MM.1S (cell line): ENCODE measurements at regions not wholly inside any gene's neighbourhood (a gene's known extent, or its start where the extent isn't known, plus 50 kb on each side); places are given as distances from the start of the nearest gene placed in this dataset.

ENCODE experiments used
- DNase-seq: peaks from one replicate; pipeline ENCODE4 v3.0.0-alpha.2; 2015
- H2AFZ ChIP-seq: fragments of 300-600 bp; sonication (generic); 2 replicates; pipeline ENCODE4 v1.6.0; 2016; ENCODE audit warnings: antibody characterized with exemption, low read length
- H3F3A ChIP-seq: fragments of 300-600 bp; sonication (generic); 2 replicates; pipeline ENCODE4 v1.6.1; 2016; ENCODE audit warnings: mild to moderate bottlenecking, antibody characterized with exemption, low read length, moderate library complexity, mixed read lengths; ENCODE audit not compliant: insufficient read depth
- H3K27ac ChIP-seq: fragments of 300-600 bp; sonication (generic); 2 replicates; pipeline ENCODE4 v1.5.1; 2016; ENCODE audit warnings: mild to moderate bottlenecking, low read length
- H3K27me3 ChIP-seq: fragments of 300-600 bp; sonication (generic); replicated peaks from 2 replicates; pipeline ENCODE4 v1.6.0; 2016; ENCODE audit warnings: low read length; ENCODE audit not compliant: insufficient read depth
- H3K36me3 ChIP-seq: fragments of 300-600 bp; sonication (generic); replicated peaks from 2 replicates; pipeline ENCODE4 v1.6.1; 2016; ENCODE audit warnings: mild to moderate bottlenecking, low read length, mixed read lengths; ENCODE audit not compliant: insufficient read depth
- H3K4me1 ChIP-seq: fragments of 300-600 bp; sonication (generic); 2 replicates; pipeline ENCODE4 v1.6.1; 2016; ENCODE audit warnings: low read length, mixed read lengths
- H3K4me2 ChIP-seq: fragments of 300-600 bp; sonication (generic); 2 replicates; pipeline ENCODE4 v1.6.0; 2016; ENCODE audit warnings: low read depth, low read length
- H3K4me3 ChIP-seq: fragments of 300-600 bp; sonication (generic); 2 replicates; pipeline ENCODE4 v1.5.1; 2016; ENCODE audit warnings: low read length, mixed read lengths
- H3K79me2 ChIP-seq: fragments of 300-600 bp; sonication (generic); 2 replicates; pipeline ENCODE4 v1.6.1; 2016; ENCODE audit warnings: mixed run types, low read length, mixed read lengths
- H3K9ac ChIP-seq: fragments of 300-600 bp; sonication (generic); 2 replicates; pipeline ENCODE4 v1.6.1; 2016; ENCODE audit warnings: low read length, mixed read lengths
- H3K9me2 ChIP-seq: fragments of 300-600 bp; sonication (generic); replicated peaks from 2 replicates; pipeline ENCODE4 v1.6.1; 2016; ENCODE audit warnings: mild to moderate bottlenecking, low read length, mixed read lengths; ENCODE audit not compliant: insufficient read depth
- H3K9me3 ChIP-seq: fragments of 300-600 bp; sonication (generic); replicated peaks from 2 replicates; pipeline ENCODE4 v1.6.1; 2016; ENCODE audit warnings: mild to moderate bottlenecking, low read length, mixed read lengths; ENCODE audit not compliant: insufficient read depth
- H4K20me1 ChIP-seq: fragments of 300-600 bp; sonication (generic); 2 replicates; pipeline ENCODE4 v1.6.1; 2016; ENCODE audit warnings: mild to moderate bottlenecking, low read length, moderate library complexity, mixed read lengths; ENCODE audit not compliant: insufficient read depth
- EZH2 ChIP-seq: fragments of 300-600 bp; sonication (generic); optimal IDR thresholded peaks from 2 replicates; pipeline ENCODE3; 2017; ENCODE audit warnings: low read depth, mild to moderate bottlenecking, antibody characterized with exemption, low read length, mixed read lengths
- EZH2phosphoT487 ChIP-seq: fragments of 300-600 bp; sonication (generic); IDR thresholded peaks from 2 replicates; pipeline ENCODE4 v1.6.1; 2018; ENCODE audit warnings: antibody characterized with exemption, low read length
- TF ChIP-seq, protein P1 (sequence below): fragments of 300-600 bp; sonication (generic); IDR thresholded peaks from 2 replicates; pipeline ENCODE4 v1.5.1; 2016; ENCODE audit warnings: antibody characterized with exemption, low read length, mixed read lengths

- TF ChIP-seq, protein P1, sequence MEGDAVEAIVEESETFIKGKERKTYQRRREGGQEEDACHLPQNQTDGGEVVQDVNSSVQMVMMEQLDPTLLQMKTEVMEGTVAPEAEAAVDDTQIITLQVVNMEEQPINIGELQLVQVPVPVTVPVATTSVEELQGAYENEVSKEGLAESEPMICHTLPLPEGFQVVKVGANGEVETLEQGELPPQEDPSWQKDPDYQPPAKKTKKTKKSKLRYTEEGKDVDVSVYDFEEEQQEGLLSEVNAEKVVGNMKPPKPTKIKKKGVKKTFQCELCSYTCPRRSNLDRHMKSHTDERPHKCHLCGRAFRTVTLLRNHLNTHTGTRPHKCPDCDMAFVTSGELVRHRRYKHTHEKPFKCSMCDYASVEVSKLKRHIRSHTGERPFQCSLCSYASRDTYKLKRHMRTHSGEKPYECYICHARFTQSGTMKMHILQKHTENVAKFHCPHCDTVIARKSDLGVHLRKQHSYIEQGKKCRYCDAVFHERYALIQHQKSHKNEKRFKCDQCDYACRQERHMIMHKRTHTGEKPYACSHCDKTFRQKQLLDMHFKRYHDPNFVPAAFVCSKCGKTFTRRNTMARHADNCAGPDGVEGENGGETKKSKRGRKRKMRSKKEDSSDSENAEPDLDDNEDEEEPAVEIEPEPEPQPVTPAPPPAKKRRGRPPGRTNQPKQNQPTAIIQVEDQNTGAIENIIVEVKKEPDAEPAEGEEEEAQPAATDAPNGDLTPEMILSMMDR: no peak
- TF ChIP-seq EZH2phosphoT487: no peak
- no peak for TF ChIP-seq EZH2
- H3K4me2 ChIP-seq: 0 out of 2 replicates have a peak overlapping the region, but pooled peaks have one; percentile 21
Measured at GRCh38 chr2:172208791-172209325, 106.2 kb upstream of the DLX2 start.

DNA sequence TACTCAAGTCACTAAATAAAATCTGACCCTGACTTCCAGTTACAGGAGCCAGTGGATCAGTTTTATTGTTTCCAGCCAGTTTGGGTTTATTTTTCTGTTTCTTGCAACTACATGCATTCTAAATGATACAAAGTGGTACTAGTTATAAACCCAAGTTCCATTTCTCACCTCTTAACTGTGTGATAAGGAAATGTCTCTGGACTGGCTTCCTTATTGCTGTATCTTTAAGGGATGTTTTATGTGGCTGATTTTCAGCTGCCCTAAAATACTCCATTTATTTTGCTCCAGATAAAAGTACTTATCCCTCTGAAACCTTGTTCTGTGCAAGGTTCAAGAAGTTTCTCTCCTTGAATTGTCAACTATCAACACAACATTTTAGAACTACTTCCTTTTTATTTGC is 107.9 kb upstream of the DLX2 start:
- no peaks in the 10 kb centered on the region for H3F3A ChIP-seq
- no peak overlapping the region for H3K4me2 ChIP-seq
- no peak overlapping the region for H3K27ac ChIP-seq
- no peak for TF ChIP-seq EZH2phosphoT487
- TF ChIP-seq, protein P1: no peak
- no peak for TF ChIP-seq EZH2
- no peaks in the 10 kb centered on the region for H3K9me3 ChIP-seq
- H3K9ac ChIP-seq: no peak overlapping the region
- no peaks in the 10 kb centered on the region for H3K79me2 ChIP-seq
- no peak overlapping the region for H2AFZ ChIP-seq
- no peak overlapping the region for H3K4me3 ChIP-seq
- peaks cover 11% of the 10 kb centered on the region for H3K4me1 ChIP-seq
- H3K36me3 ChIP-seq: no peaks in the 10 kb centered on the region
- no peaks in the 10 kb centered on the region for H4K20me1 ChIP-seq
- no peak for DNase-seq
- H3K9me2 ChIP-seq: no peaks in the 10 kb centered on the region
- no peaks in the 10 kb centered on the region for H3K27me3 ChIP-seq

More at GRCh38 chr2:172208791-172209325, 106.2 kb upstream of the DLX2 start:
- no peak overlapping the region for H3K9ac ChIP-seq
- peaks cover 11% of the 10 kb centered on the region for H3K4me1 ChIP-seq
- no peaks in the 10 kb centered on the region for H3K27me3 ChIP-seq
- H3K36me3 ChIP-seq: no peaks in the 10 kb centered on the region
- H2AFZ ChIP-seq: 0 out of 2 replicates have a peak overlapping the region, but pooled peaks have one; percentile 9
- H3K9me3 ChIP-seq: no peaks in the 10 kb centered on the region
- H3K27ac ChIP-seq: no peak overlapping the region
- no peaks in the 10 kb centered on the region for H3K79me2 ChIP-seq
- H3F3A ChIP-seq: no peaks in the 10 kb centered on the region
- no peak overlapping the region for H3K4me3 ChIP-seq
- no peaks in the 10 kb centered on the region for H3K9me2 ChIP-seq
- DNase-seq: no peak
- no peaks in the 10 kb centered on the region for H4K20me1 ChIP-seq

DNA sequence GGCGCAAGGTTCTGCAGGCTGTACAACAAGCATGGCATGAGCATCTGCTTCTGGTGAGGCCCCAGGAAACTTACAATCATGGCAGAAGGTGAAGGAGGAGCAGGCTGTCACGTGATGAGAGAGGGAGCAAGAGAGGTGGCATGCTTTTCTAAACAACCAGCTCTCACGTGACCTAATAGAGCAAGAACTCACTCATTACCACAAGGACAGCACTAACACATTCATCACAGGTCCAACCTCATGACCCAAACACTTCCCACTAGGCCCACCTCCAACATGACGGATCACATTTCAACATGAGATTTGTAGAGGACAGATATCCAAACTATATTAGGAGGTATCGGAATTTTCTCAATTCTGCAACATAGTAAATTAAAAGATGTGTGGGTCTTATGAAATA is 108.8 kb upstream of the DLX2 start:
- no peak for DNase-seq
- Histone ChIP-seq H3K4me3 (no peak overlapping the region), H3F3A (no peaks in the 10 kb centered on the region), H3K36me3 (no peaks in the 10 kb centered on the region), H4K20me1 (no peaks in the 10 kb centered on the region), H3K27me3 (no peaks in the 10 kb centered on the region), H3K79me2 (no peaks in the 10 kb centered on the region), H3K9me3 (no peaks in the 10 kb centered on the region), H3K4me1 (peaks cover 11% of the 10 kb centered on the region), H3K4me2 (no peak overlapping the region), H3K9me2 (no peaks in the 10 kb centered on the region), H3K9ac (no peak overlapping the region), H3K27ac (no peak overlapping the region), H2AFZ (no peak overlapping the region)
- TF ChIP-seq, protein P1: no peak
- no peak for TF ChIP-seq EZH2phosphoT487
- TF ChIP-seq EZH2: no peak
